GM23338 (cell line): ENCODE measurements at regions not wholly inside any gene's neighbourhood (a gene's known extent, or its start where the extent isn't known, plus 50 kb on each side); places are given as distances from the start of the nearest gene placed in this dataset.

Experiments used
- ATAC-seq: fragments of 200-7000 bp; cut with Tn5 transposase; 3 replicates; pipeline ENCODE4 v1.9.1; 2020
- DNase-seq: peaks from one replicate; pipeline ENCODE4 v3.0.0-alpha.2; 2015; ENCODE audit warnings: low spot score
- H2AFZ ChIP-seq: fragments of 200-600 bp; sonication (generic); 2 replicates; pipeline ENCODE4 v1.8.0; 2016; ENCODE audit warnings: antibody characterized with exemption, mild to moderate bottlenecking, moderate library complexity
- H3F3A ChIP-seq: fragments of 200-600 bp; sonication (generic); replicated peaks from 2 replicates; pipeline ENCODE4 v1.8.0; 2017; ENCODE audit warnings: antibody characterized with exemption, mixed run types, low read depth
- H3K27ac ChIP-seq: fragments of 200-600 bp; sonication (generic); 2 replicates; pipeline ENCODE4 v1.6.1; 2016; ENCODE audit warnings: low read depth
- H3K27me3 ChIP-seq: fragments of 200-600 bp; sonication (generic); 2 replicates; pipeline ENCODE4 v1.8.0; 2016; ENCODE audit warnings: mild to moderate bottlenecking, mixed run types, moderate library complexity; ENCODE audit not compliant: insufficient read depth
- H3K36me3 ChIP-seq: fragments of 200-600 bp; sonication (generic); 2 replicates; pipeline ENCODE4 v1.8.0; 2016; ENCODE audit warnings: mild to moderate bottlenecking; ENCODE audit not compliant: insufficient read depth
- H3K4me1 ChIP-seq: fragments of 200-600 bp; sonication (generic); 2 replicates; pipeline ENCODE4 v1.8.0; 2016; ENCODE audit warnings: mild to moderate bottlenecking, moderate library complexity; ENCODE audit not compliant: insufficient read depth
- H3K4me2 ChIP-seq: fragments of 200-600 bp; sonication (generic); 2 replicates; pipeline ENCODE4 v1.7.1; 2017; ENCODE audit warnings: mixed run types
- H3K4me3 ChIP-seq: fragments of 200-600 bp; sonication (generic); 2 replicates; pipeline ENCODE4 v1.6.1; 2016; ENCODE audit warnings: mixed run types
- H3K79me2 ChIP-seq: fragments of 200-600 bp; sonication (generic); replicated peaks from 2 replicates; pipeline ENCODE4 v1.8.0; 2017; ENCODE audit warnings: mild to moderate bottlenecking; ENCODE audit not compliant: insufficient read depth
- H3K9me2 ChIP-seq: fragments of 200-600 bp; sonication (generic); 2 replicates; pipeline ENCODE4 v1.8.0; 2017; ENCODE audit not compliant: insufficient read depth
- H4K20me1 ChIP-seq: fragments of 200-600 bp; sonication (generic); replicated peaks from 2 replicates; pipeline ENCODE4 v1.8.0; 2017; ENCODE audit warnings: mild to moderate bottlenecking; ENCODE audit not compliant: insufficient read depth
- H3K27ac Mint-ChIP-seq: 2 replicates; pipeline ENCODE4 v1.8.0; 2020; ENCODE audit warnings: inconsistent platforms, mild to moderate bottlenecking, moderate library complexity, mixed read lengths
- H3K27me3 Mint-ChIP-seq: 3 replicates; pipeline ENCODE4 v1.8.0; 2022; ENCODE audit warnings: low read depth, mild to moderate bottlenecking, moderate library complexity, mixed read lengths, inconsistent platforms; ENCODE audit not compliant: insufficient read depth, poor library complexity
- H3K36me3 Mint-ChIP-seq: 3 replicates; pipeline ENCODE4 v1.8.0; 2021; ENCODE audit warnings: low read depth, mild to moderate bottlenecking, inconsistent platforms, moderate library complexity, mixed read lengths
- H3K4me1 Mint-ChIP-seq: 3 replicates; pipeline ENCODE4 v1.8.0; 2020; ENCODE audit warnings: mild to moderate bottlenecking, inconsistent platforms, mixed read lengths
- H3K4me3 Mint-ChIP-seq: 3 replicates; pipeline ENCODE4 v1.8.0; 2021; ENCODE audit warnings: moderate library complexity, mild to moderate bottlenecking, inconsistent platforms, mixed read lengths
- H3K9me3 Mint-ChIP-seq: 3 replicates; pipeline ENCODE4 v1.8.0; 2020; ENCODE audit warnings: moderate library complexity, mild to moderate bottlenecking, inconsistent platforms, mixed read lengths
- CREB1 ChIP-seq: fragments of 250-450 bp; sonication (Bioruptor Pico); IDR thresholded peaks from 2 replicates; pipeline ENCODE4 v1.5.0; 2020; ENCODE audit warnings: low read depth, mild to moderate bottlenecking, moderate library complexity
- ETS1 ChIP-seq: IDR thresholded peaks from 2 replicates; pipeline ENCODE4 v1.6.1; 2016; ENCODE audit warnings: antibody characterized with exemption
- EZH2 ChIP-seq: fragments of 200-600 bp; sonication (generic); IDR thresholded peaks from one replicate; pipeline ENCODE4 v1.8.0; 2017; ENCODE audit warnings: antibody characterized with exemption, mild to moderate bottlenecking, low read depth; ENCODE audit not compliant: unreplicated experiment
- EZH2phosphoT487 ChIP-seq: fragments of 200-600 bp; sonication (generic); IDR thresholded peaks from one replicate; pipeline ENCODE4 v1.8.1; 2018; ENCODE audit warnings: antibody characterized with exemption; ENCODE audit not compliant: unreplicated experiment
- JUNB ChIP-seq: IDR thresholded peaks from one replicate; pipeline ENCODE4 v1.6.1; 2016; ENCODE audit warnings: antibody characterized with exemption; ENCODE audit not compliant: unreplicated experiment
- NANOG ChIP-seq: IDR thresholded peaks from 2 replicates; pipeline ENCODE4 v1.6.1; 2016; ENCODE audit warnings: antibody characterized with exemption, borderline replicate concordance
- POLR2AphosphoS5 ChIP-seq: IDR thresholded peaks from 2 replicates; pipeline ENCODE4 v1.6.1; 2016; ENCODE audit warnings: antibody characterized with exemption, low read depth
- STAT1 ChIP-seq: IDR thresholded peaks from one replicate; pipeline ENCODE4 v1.6.1; 2016; ENCODE audit warnings: antibody characterized with exemption; ENCODE audit not compliant: unreplicated experiment
- ZNF114 ChIP-seq: fragments of 250-450 bp; sonication (Bioruptor Pico); IDR thresholded peaks from 2 replicates; pipeline ENCODE4 v1.5.0; 2020; ENCODE audit warnings: mild to moderate bottlenecking, moderate library complexity
- ZNF331 ChIP-seq: fragments of 250-450 bp; sonication (Bioruptor Pico); IDR thresholded peaks from 2 replicates; pipeline ENCODE4 v1.5.0; 2020; ENCODE audit warnings: low read depth, mild to moderate bottlenecking, moderate library complexity
- ZNF462 ChIP-seq: fragments of 250-450 bp; sonication (Bioruptor Pico); IDR thresholded peaks from 2 replicates; pipeline ENCODE4 v1.5.0; 2020; ENCODE audit warnings: mild to moderate bottlenecking, moderate library complexity
- TF ChIP-seq, protein P1 (sequence below): IDR thresholded peaks from one replicate; pipeline ENCODE4 v1.6.1; 2018; ENCODE audit warnings: antibody characterized with exemption; ENCODE audit not compliant: unreplicated experiment
- TF ChIP-seq, protein P2 (sequence below), 2 experiments: fragments of 200-600 bp in 1 of 2; sonication (generic) in 1 of 2; conservative IDR thresholded peaks; 2 replicates each; pipeline versions ENCODE4 v1.5.1 to v1.6.1; 2016 to 2017; ENCODE audit warnings: antibody characterized with exemption in 2 of 2, low read depth in 2 of 2, mild to moderate bottlenecking in 2 of 2, moderate library complexity in 1 of 2

DNA sequence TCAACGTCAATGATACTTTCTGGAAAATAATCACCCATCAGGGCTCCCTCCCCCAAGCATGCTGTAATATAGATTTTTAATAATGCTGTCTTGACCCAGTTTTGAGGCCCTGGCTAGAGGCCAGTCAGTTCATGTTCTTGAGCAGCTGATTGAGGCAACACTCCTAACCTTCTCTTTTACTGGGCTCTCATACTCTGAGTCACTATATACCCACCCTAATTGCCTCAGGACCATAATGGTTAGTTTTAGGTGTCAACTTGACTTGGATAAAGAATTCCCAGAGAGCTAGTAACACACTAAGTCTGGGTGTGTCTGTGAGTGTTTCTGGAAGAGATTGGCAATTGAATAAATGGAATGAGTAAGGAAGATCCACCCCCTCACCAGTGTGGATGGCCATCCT is 527.0 kb upstream of the ATP2B1 start:
- ATAC-seq (no peak), DNase-seq (no peak)
- no peaks in the 10 kb centered on the region for H3K36me3 ChIP-seq
- 0 out of 2 replicates have a peak, but pooled peaks cover 4% of the 10 kb centered on the region for H3K9me2 ChIP-seq
- no peak overlapping the region for H3K27ac Mint-ChIP-seq
- H4K20me1 ChIP-seq, result no peaks in the 10 kb centered on the region
- H3K27ac ChIP-seq, result no peak overlapping the region
- H3K4me2 ChIP-seq, result no peak overlapping the region
- H3K79me2 ChIP-seq, result no peaks in the 10 kb centered on the region
- no peak overlapping the region for H3K4me3 Mint-ChIP-seq
- H3K9me3 Mint-ChIP-seq, result peaks cover 5% of the 10 kb centered on the region; the same call in 1 of the 3 replicates
- H3F3A ChIP-seq, result no peaks in the 10 kb centered on the region
- no peak overlapping the region for H3K4me3 ChIP-seq
- H3K27me3 Mint-ChIP-seq, result peaks cover 2% of the 10 kb centered on the region
- H3K36me3 Mint-ChIP-seq, result no peaks in the 10 kb centered on the region; the same call in 2 of the 3 replicates
- H3K4me1 ChIP-seq, result no peaks in the 10 kb centered on the region
- H3K4me1 Mint-ChIP-seq, result no peaks in the 10 kb centered on the region; the same call in 2 of the 3 replicates
- TF ChIP-seq, protein P1, sequence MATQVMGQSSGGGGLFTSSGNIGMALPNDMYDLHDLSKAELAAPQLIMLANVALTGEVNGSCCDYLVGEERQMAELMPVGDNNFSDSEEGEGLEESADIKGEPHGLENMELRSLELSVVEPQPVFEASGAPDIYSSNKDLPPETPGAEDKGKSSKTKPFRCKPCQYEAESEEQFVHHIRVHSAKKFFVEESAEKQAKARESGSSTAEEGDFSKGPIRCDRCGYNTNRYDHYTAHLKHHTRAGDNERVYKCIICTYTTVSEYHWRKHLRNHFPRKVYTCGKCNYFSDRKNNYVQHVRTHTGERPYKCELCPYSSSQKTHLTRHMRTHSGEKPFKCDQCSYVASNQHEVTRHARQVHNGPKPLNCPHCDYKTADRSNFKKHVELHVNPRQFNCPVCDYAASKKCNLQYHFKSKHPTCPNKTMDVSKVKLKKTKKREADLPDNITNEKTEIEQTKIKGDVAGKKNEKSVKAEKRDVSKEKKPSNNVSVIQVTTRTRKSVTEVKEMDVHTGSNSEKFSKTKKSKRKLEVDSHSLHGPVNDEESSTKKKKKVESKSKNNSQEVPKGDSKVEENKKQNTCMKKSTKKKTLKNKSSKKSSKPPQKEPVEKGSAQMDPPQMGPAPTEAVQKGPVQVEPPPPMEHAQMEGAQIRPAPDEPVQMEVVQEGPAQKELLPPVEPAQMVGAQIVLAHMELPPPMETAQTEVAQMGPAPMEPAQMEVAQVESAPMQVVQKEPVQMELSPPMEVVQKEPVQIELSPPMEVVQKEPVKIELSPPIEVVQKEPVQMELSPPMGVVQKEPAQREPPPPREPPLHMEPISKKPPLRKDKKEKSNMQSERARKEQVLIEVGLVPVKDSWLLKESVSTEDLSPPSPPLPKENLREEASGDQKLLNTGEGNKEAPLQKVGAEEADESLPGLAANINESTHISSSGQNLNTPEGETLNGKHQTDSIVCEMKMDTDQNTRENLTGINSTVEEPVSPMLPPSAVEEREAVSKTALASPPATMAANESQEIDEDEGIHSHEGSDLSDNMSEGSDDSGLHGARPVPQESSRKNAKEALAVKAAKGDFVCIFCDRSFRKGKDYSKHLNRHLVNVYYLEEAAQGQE, result no peak
- no peak for TF ChIP-seq CREB1 (CRISPR knock-in tag)
- no peak for TF ChIP-seq ZNF462 (CRISPR knock-in tag)
- no peak for TF ChIP-seq ETS1
- no peak for TF ChIP-seq JUNB
- TF ChIP-seq ZNF114 (CRISPR knock-in tag), result no peak
- no peak for TF ChIP-seq POLR2AphosphoS5
- no peak for TF ChIP-seq ZNF331 (CRISPR knock-in tag)
- no peak for TF ChIP-seq EZH2
- TF ChIP-seq EZH2phosphoT487, result no peak
- TF ChIP-seq STAT1, result no peak
- TF ChIP-seq, protein P2, sequence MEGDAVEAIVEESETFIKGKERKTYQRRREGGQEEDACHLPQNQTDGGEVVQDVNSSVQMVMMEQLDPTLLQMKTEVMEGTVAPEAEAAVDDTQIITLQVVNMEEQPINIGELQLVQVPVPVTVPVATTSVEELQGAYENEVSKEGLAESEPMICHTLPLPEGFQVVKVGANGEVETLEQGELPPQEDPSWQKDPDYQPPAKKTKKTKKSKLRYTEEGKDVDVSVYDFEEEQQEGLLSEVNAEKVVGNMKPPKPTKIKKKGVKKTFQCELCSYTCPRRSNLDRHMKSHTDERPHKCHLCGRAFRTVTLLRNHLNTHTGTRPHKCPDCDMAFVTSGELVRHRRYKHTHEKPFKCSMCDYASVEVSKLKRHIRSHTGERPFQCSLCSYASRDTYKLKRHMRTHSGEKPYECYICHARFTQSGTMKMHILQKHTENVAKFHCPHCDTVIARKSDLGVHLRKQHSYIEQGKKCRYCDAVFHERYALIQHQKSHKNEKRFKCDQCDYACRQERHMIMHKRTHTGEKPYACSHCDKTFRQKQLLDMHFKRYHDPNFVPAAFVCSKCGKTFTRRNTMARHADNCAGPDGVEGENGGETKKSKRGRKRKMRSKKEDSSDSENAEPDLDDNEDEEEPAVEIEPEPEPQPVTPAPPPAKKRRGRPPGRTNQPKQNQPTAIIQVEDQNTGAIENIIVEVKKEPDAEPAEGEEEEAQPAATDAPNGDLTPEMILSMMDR (conservative IDR thresholded peaks at IDR 0.05; ENCODE audit: low read depth in 2 of 2), result no peak
- no peak for TF ChIP-seq NANOG
- H2AFZ ChIP-seq, result no peak overlapping the region
- H3K27me3 ChIP-seq, result no peaks in the 10 kb centered on the region
